Activated T-cell treated with anti-CD3 and anti-CD28 coated beads, Interleukin-2, amount 50 U/mL, for 1 hour (primary cell): ENCODE measurements at regions not wholly inside any gene's neighbourhood (a gene's known extent, or its start where the extent isn't known, plus 50 kb on each side); places are given as distances from the start of the nearest gene placed in this dataset.

Experiments used
- DNase-seq: peaks from one replicate; pipeline ENCODE4 v3.0.0-alpha.2; 2020

- DNase-seq, result no peak
These were observed 54.6 kb upstream of the GALNT15 start for GRCh38 chr3:16119887-16120286.

GRCh38 chr3:16121391-16121790, 53.1 kb upstream of the GALNT15 start:
- no peak for DNase-seq

DNA sequence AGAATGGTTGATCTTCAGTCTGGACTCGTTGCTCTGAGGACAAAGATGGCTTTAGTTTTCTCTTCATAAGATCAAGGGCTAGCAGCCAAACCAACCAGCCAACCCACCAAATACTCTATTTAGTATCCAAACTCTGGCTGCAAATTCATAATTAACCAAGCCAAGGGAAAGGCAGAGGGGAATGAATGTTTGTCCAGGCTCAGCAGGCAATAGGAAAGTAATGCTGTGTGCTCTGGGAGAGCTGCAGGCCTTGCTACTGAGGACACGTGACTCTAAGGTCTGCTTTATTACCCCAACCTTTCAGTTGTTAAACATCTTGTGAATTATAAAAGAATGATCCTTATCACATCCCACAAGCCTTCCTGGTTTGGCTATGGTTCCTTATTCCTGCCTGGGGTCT, 52.3 kb upstream of the GALNT15 start:
- no peak for DNase-seq

DNA sequence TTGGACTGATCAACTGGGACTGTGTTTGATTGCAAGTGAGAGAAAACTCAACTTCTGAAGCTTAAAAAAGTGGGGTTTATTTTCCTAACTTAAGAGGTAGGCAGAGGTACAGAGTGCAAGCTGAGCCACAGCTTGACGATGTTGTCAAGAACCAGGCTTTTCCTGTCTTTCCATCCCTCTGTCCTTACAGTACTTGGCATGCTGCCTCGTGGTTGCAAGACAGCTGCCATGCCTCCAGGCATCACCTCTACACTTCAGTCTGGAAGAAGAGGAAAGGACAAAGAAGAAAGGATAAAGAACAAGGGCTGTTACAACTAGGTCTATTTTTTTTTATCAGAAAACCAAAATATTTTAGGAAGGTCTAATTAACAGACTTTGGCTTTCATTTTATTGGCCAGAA, 51.8 kb upstream of the GALNT15 start:
- DNase-seq, result no peak

GRCh38 chr3:16124636-16125035, 49.8 kb upstream of the GALNT15 start:
- no peak for DNase-seq
